ENCODE measurements at regions not wholly inside any gene's neighbourhood (a gene's known extent, or its start where the extent isn't known, plus 50 kb on each side); places are given as distances from the start of the nearest gene placed in this dataset.

DNA sequence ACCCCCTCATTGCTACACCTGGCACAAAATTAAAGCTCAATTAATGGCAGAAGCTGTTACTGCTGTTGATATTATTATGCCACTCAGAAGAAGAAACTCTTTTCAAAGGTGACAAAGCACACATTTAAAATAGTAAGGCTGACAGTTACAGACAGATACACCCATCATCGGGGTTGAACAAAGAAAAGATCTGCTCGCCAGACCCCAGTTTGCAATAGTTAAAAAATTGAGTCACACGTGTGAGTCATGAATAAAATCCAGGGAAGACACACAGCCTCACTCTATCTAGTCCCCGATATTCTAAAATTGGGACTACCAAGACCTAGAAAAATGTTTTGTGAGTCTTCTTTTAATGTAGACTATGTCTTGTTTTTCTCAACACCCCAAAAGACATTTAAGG is 330.0 kb upstream of the SOX9 start:
- no peak for ATAC-seq
- POLR2A ChIA-PET = no interaction called here
- Mint-ChIP-seq H3K27ac (no peak overlapping the region), H3K36me3 (no peaks in the 10 kb centered on the region), H3K27me3 (ENCODE audit: low read depth) (no peaks in the 10 kb centered on the region), H3K4me1 (no peaks in the 10 kb centered on the region), H3K4me3 (no peak overlapping the region), H3K9me3 (peaks cover 6% of the 10 kb centered on the region)
- no peak for DNase-seq (ENCODE audit: low spot score)
- TF ChIP-seq, protein P1, sequence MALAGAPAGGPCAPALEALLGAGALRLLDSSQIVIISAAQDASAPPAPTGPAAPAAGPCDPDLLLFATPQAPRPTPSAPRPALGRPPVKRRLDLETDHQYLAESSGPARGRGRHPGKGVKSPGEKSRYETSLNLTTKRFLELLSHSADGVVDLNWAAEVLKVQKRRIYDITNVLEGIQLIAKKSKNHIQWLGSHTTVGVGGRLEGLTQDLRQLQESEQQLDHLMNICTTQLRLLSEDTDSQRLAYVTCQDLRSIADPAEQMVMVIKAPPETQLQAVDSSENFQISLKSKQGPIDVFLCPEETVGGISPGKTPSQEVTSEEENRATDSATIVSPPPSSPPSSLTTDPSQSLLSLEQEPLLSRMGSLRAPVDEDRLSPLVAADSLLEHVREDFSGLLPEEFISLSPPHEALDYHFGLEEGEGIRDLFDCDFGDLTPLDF (CRISPR knock-in tag; IDR thresholded peaks at IDR 0.05) = no peak
- no peak for TF ChIP-seq ZNF396 (CRISPR knock-in tag; IDR thresholded peaks at IDR 0.05; ENCODE audit: borderline replicate concordance)
- CTCF ChIA-PET = no interaction called here

DNA sequence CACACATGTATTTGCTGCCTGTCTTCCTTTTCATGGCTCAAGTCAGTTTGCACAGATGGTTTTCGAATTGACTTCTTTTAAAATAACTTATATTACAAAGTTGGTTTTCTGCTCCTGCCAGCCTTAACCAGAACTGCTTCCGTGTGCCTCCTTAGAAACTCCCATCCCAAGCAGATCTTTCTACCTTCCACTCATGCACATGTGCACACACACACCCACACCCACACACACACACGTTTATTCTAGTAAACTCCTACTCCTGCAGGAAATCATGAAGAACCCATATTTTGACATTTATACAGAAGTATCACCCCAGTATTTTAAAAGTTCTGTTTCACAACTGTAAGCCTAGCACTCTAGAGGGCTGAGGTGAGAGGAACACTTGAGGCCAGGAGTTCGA is 329.5 kb upstream of the SOX9 start:
- no peaks in the 10 kb centered on the region for H3K27me3 Mint-ChIP-seq (ENCODE audit: low read depth)
- peaks cover 9% of the 10 kb centered on the region for H3K9me3 Mint-ChIP-seq
- POLR2A ChIA-PET = no interaction called here
- TF ChIP-seq FOXJ3 (CRISPR knock-in tag; IDR thresholded peaks at IDR 0.05; ENCODE audit: borderline replicate concordance) (no peak), SP1 (CRISPR knock-in tag; conservative IDR thresholded peaks at IDR 0.05) (no peak), ZNF121 (CRISPR knock-in tag; IDR thresholded peaks at IDR 0.05) (no peak), ZNF416 (CRISPR knock-in tag; IDR thresholded peaks at IDR 0.05) (no peak), FOXP1 (CRISPR knock-in tag; IDR thresholded peaks at IDR 0.05; ENCODE audit: borderline replicate concordance) (no peak), TEAD1 (CRISPR knock-in tag; IDR thresholded peaks at IDR 0.05) (no peak)
- TF ChIP-seq, protein P2, sequence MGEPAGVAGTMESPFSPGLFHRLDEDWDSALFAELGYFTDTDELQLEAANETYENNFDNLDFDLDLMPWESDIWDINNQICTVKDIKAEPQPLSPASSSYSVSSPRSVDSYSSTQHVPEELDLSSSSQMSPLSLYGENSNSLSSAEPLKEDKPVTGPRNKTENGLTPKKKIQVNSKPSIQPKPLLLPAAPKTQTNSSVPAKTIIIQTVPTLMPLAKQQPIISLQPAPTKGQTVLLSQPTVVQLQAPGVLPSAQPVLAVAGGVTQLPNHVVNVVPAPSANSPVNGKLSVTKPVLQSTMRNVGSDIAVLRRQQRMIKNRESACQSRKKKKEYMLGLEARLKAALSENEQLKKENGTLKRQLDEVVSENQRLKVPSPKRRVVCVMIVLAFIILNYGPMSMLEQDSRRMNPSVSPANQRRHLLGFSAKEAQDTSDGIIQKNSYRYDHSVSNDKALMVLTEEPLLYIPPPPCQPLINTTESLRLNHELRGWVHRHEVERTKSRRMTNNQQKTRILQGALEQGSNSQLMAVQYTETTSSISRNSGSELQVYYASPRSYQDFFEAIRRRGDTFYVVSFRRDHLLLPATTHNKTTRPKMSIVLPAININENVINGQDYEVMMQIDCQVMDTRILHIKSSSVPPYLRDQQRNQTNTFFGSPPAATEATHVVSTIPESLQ (CRISPR knock-in tag; IDR thresholded peaks at IDR 0.05) = no peak
- H3K4me3 Mint-ChIP-seq = no peak overlapping the region
- H3K36me3 Mint-ChIP-seq = no peaks in the 10 kb centered on the region
- H3K4me1 Mint-ChIP-seq = no peaks in the 10 kb centered on the region
- ATAC-seq = no peak
- CTCF ChIA-PET = no interaction called here
- no peak for DNase-seq (ENCODE audit: low spot score)
- H3K27ac Mint-ChIP-seq = no peak overlapping the region

DNA sequence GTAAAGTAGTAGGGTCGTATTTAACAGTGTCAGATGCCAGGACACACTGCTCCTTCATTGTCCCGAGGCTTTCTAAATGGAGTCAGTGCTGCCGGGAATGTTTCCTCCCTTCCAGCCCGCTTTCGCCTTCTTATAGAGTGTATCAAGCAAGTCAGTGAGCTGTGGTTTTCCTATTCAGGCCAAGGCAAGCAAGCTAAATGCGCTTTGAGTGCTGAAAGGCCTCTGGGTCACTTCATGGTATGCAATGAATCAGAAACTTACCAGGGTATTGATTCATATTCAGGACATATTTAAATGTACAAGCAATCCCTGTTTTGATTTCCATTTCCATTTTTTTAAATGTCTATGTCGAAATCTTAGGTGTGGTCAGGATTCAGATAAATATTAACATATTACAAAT is 327.9 kb upstream of the SOX9 start:
- Mint-ChIP-seq H3K4me1 (no peaks in the 10 kb centered on the region), H3K9me3 (peaks cover 11% of the 10 kb centered on the region), H3K27me3 (ENCODE audit: low read depth) (no peaks in the 10 kb centered on the region), H3K27ac (no peak overlapping the region), H3K36me3 (no peaks in the 10 kb centered on the region), H3K4me3 (no peak overlapping the region)
- TF ChIP-seq CBFB (CRISPR knock-in tag; IDR thresholded peaks at IDR 0.05; ENCODE audit: low read depth) (no peak), RORB (CRISPR knock-in tag; IDR thresholded peaks at IDR 0.05) (no peak), SP1 (CRISPR knock-in tag; conservative IDR thresholded peaks at IDR 0.05) (no peak), ZBTB21 (CRISPR knock-in tag; IDR thresholded peaks at IDR 0.05; ENCODE audit: borderline replicate concordance) (no peak), ZNF263 (CRISPR knock-in tag; IDR thresholded peaks at IDR 0.05; ENCODE audit: low read depth) (no peak), NR2C2 (CRISPR knock-in tag; IDR thresholded peaks at IDR 0.05) (no peak), FOXP1 (CRISPR knock-in tag; IDR thresholded peaks at IDR 0.05; ENCODE audit: borderline replicate concordance) (no peak), ESRRA (CRISPR knock-in tag; IDR thresholded peaks at IDR 0.05; ENCODE audit: borderline replicate concordance) (no peak)
- TF ChIP-seq, protein P3, sequence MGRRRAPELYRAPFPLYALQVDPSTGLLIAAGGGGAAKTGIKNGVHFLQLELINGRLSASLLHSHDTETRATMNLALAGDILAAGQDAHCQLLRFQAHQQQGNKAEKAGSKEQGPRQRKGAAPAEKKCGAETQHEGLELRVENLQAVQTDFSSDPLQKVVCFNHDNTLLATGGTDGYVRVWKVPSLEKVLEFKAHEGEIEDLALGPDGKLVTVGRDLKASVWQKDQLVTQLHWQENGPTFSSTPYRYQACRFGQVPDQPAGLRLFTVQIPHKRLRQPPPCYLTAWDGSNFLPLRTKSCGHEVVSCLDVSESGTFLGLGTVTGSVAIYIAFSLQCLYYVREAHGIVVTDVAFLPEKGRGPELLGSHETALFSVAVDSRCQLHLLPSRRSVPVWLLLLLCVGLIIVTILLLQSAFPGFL (CRISPR knock-in tag; IDR thresholded peaks at IDR 0.05; ENCODE audit: borderline replicate concordance) = no peak
- TF ChIP-seq, protein P4, sequence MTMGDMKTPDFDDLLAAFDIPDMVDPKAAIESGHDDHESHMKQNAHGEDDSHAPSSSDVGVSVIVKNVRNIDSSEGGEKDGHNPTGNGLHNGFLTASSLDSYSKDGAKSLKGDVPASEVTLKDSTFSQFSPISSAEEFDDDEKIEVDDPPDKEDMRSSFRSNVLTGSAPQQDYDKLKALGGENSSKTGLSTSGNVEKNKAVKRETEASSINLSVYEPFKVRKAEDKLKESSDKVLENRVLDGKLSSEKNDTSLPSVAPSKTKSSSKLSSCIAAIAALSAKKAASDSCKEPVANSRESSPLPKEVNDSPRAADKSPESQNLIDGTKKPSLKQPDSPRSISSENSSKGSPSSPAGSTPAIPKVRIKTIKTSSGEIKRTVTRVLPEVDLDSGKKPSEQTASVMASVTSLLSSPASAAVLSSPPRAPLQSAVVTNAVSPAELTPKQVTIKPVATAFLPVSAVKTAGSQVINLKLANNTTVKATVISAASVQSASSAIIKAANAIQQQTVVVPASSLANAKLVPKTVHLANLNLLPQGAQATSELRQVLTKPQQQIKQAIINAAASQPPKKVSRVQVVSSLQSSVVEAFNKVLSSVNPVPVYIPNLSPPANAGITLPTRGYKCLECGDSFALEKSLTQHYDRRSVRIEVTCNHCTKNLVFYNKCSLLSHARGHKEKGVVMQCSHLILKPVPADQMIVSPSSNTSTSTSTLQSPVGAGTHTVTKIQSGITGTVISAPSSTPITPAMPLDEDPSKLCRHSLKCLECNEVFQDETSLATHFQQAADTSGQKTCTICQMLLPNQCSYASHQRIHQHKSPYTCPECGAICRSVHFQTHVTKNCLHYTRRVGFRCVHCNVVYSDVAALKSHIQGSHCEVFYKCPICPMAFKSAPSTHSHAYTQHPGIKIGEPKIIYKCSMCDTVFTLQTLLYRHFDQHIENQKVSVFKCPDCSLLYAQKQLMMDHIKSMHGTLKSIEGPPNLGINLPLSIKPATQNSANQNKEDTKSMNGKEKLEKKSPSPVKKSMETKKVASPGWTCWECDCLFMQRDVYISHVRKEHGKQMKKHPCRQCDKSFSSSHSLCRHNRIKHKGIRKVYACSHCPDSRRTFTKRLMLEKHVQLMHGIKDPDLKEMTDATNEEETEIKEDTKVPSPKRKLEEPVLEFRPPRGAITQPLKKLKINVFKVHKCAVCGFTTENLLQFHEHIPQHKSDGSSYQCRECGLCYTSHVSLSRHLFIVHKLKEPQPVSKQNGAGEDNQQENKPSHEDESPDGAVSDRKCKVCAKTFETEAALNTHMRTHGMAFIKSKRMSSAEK (CRISPR knock-in tag; IDR thresholded peaks at IDR 0.05; ENCODE audit: borderline replicate concordance) = no peak
- CTCF ChIA-PET = no interaction called here
- POLR2A ChIA-PET = no interaction called here
- DNase-seq (ENCODE audit: low spot score) (no peak), ATAC-seq (no peak)
